Bronchial epithelial cell (primary cell): ENCODE measurements at regions not wholly inside any gene's neighbourhood (a gene's known extent, or its start where the extent isn't known, plus 50 kb on each side); places are given as distances from the start of the nearest gene placed in this dataset.
"Not testable (repeated sequence)": the region's sequence is repeated elsewhere in the genome, so short reads cannot be mapped to it uniquely, and the experiment has no call there.

Experiments
- DNase-seq: peaks from one replicate; pipeline ENCODE4 v3.0.0-alpha.2; 2010; ENCODE audit warnings: low read depth
- FAIRE-seq: peaks from 2 replicates; lab custom pipeline; 2011; peaks lifted over from hg19 to GRCh38; lab: Jason Lieb, UNC
- H3K27me3 ChIP-seq: 2 replicates; pipeline ENCODE4 v1.5.1; 2011; ENCODE audit warnings: low read length; ENCODE audit not compliant: control insufficient read depth, insufficient read depth
- H3K36me3 ChIP-seq: 2 replicates; pipeline ENCODE4 v1.5.1; 2011; ENCODE audit warnings: low read length; ENCODE audit not compliant: control insufficient read depth, insufficient read depth
- H3K4me3 ChIP-seq: 2 replicates; pipeline ENCODE4 v1.5.1; 2011; ENCODE audit warnings: mild to moderate bottlenecking, low read depth, low read length, control low read depth
- CTCF ChIP-seq: IDR thresholded peaks from 2 replicates; pipeline ENCODE4 v1.5.1; 2011; ENCODE audit warnings: mild to moderate bottlenecking, moderate library complexity, low read length, control low read depth, inconsistent platforms; ENCODE audit not compliant: insufficient read depth, severe bottlenecking

- no peak for TF ChIP-seq CTCF
- Histone ChIP-seq H3K4me3 (no peak overlapping the region), H3K27me3 (peaks cover 2% of the 10 kb centered on the region), H3K36me3 (no peaks in the 10 kb centered on the region)
- no peak for DNase-seq
- no peak for FAIRE-seq
Observed at GRCh38 chr5:113694576-113694975, 181.1 kb downstream of the YTHDC2 start.

GRCh38 chr5:113703266-113703665 lies 189.8 kb downstream of the YTHDC2 start:
- FAIRE-seq (no peak), DNase-seq (no peak)
- Histone ChIP-seq H3K27me3 (no peaks in the 10 kb centered on the region), H3K36me3 (no peaks in the 10 kb centered on the region), H3K4me3 (no peak overlapping the region)
- no peak for TF ChIP-seq CTCF

GRCh38 chr5:113705657-113706056 lies 192.2 kb downstream of the YTHDC2 start:
- TF ChIP-seq CTCF, result no peak
- no peaks in the 10 kb centered on the region for H3K36me3 ChIP-seq
- no peak for DNase-seq
- H3K4me3 ChIP-seq, result no peak overlapping the region
- FAIRE-seq, result no peak
- no peaks in the 10 kb centered on the region for H3K27me3 ChIP-seq

- no peak overlapping the region for H3K4me3 ChIP-seq
- no peaks in the 10 kb centered on the region for H3K27me3 ChIP-seq
- no peak for FAIRE-seq
- no peak for DNase-seq
- no peaks in the 10 kb centered on the region for H3K36me3 ChIP-seq
- no peak for TF ChIP-seq CTCF
Observed at GRCh38 chr5:113713051-113713450, 199.6 kb downstream of the YTHDC2 start.

GRCh38 chr5:113715921-113716320 lies 202.4 kb downstream of the YTHDC2 start:
- DNase-seq, H3K4me3 ChIP-seq, H3K36me3 ChIP-seq, H3K27me3 ChIP-seq, FAIRE-seq: not testable (repeated sequence)

GRCh38 chr5:113719549-113719948 lies 206.1 kb downstream of the YTHDC2 start:
- DNase-seq (no peak), FAIRE-seq (no peak)

More at GRCh38 chr5:113719549-113719948, 206.1 kb downstream of the YTHDC2 start:
- no peak for TF ChIP-seq CTCF
- no peak overlapping the region for H3K4me3 ChIP-seq
- H3K27me3 ChIP-seq, result no peaks in the 10 kb centered on the region
- no peaks in the 10 kb centered on the region for H3K36me3 ChIP-seq
